Endothelial cell of umbilical vein (primary cell): ENCODE measurements at regions not wholly inside any gene's neighbourhood (a gene's known extent, or its start where the extent isn't known, plus 50 kb on each side); places are given as distances from the start of the nearest gene placed in this dataset.

Source experiments
- BruUV-seq: library from RNA; stranded (reverse); fragments of 400-500 nt; replicated peaks from 2 replicates; lab custom pipeline; 2021; lab: Mats Ljungman, UMichigan
- CTCF ChIA-PET: fragments of 300-600, 350-600 bp; sonication (Branson Sonifier 250); formaldehyde crosslinking; loops from one replicate; lab custom pipeline; 2021; ENCODE audit warnings: antibody characterized with exemption, inconsistent platforms; lab: Charles Lee
- POLR2A ChIA-PET: fragments of 300-600, 350-600 bp; sonication (Branson Sonifier 250); formaldehyde crosslinking; loops from one replicate; lab custom pipeline; 2021; ENCODE audit warnings: antibody characterized with exemption, inconsistent platforms; lab: Charles Lee
- DNase-seq: peaks from one replicate; pipeline ENCODE4 v3.0.0-alpha.2; 2011; ENCODE audit warnings: low read depth, low spot score
- FAIRE-seq: peaks from 2 replicates; lab custom pipeline; 2011; peaks lifted over from hg19 to GRCh38; lab: Jason Lieb, UNC
- H2AFZ ChIP-seq: 2 replicates; pipeline ENCODE4 v1.6.0; 2012; ENCODE audit warnings: low read depth, low read length, control low read depth, inconsistent platforms
- H3K27ac ChIP-seq: 2 replicates; pipeline ENCODE4 v1.5.1; 2011; ENCODE audit warnings: low read depth, mild to moderate bottlenecking, control low read depth, low read length, moderate library complexity; ENCODE audit not compliant: insufficient read depth
- H3K27me3 ChIP-seq, 2 experiments: 2 replicates each; pipeline versions ENCODE4 v1.6.0 to v1.6.1; 2011; ENCODE audit warnings: low read length in 2 of 2, mixed read lengths in 1 of 2; ENCODE audit not compliant: control insufficient read depth in 2 of 2, insufficient read depth in 2 of 2
- H3K36me3 ChIP-seq, 2 experiments: 2 replicates in 1 of 2; 3 replicates in 1 of 2; pipeline ENCODE4 v1.5.1; 2011; ENCODE audit warnings: low read length in 2 of 2, mild to moderate bottlenecking in 1 of 2, moderate library complexity in 1 of 2; ENCODE audit not compliant: control insufficient read depth in 2 of 2, insufficient read depth in 2 of 2; ENCODE audit errors: extremely low read depth in 1 of 2
- H3K4me1 ChIP-seq: 3 replicates; pipeline ENCODE4 v1.5.1; 2011; ENCODE audit warnings: mild to moderate bottlenecking, low read length; ENCODE audit not compliant: control insufficient read depth, insufficient read depth; ENCODE audit errors: extremely low read depth
- H3K4me2 ChIP-seq: 2 replicates; pipeline ENCODE4 v1.6.1; 2011; ENCODE audit warnings: low read length, control low read depth, mixed read lengths; ENCODE audit not compliant: insufficient read depth
- H3K4me3 ChIP-seq, 3 experiments: fragments of 200-600 bp in 1 of 3; sonication (generic), shearing (Covaris generic) in 1 of 3; replicated peaks in 1 of 3; 2 replicates each; pipeline ENCODE4 v1.5.1; 2011 to 2016; ENCODE audit warnings: control low read depth in 3 of 3, low read length in 3 of 3, mild to moderate bottlenecking in 2 of 3, inconsistent platforms in 1 of 3, low read depth in 1 of 3, moderate library complexity in 1 of 3; ENCODE audit not compliant: insufficient read depth in 1 of 3
- H3K79me2 ChIP-seq: 2 replicates; pipeline ENCODE4 v1.6.0; 2012; ENCODE audit warnings: low read length, inconsistent platforms; ENCODE audit not compliant: control insufficient read depth, insufficient read depth
- H3K9ac ChIP-seq: replicated peaks from 2 replicates; pipeline ENCODE3; 2011; ENCODE audit warnings: low read length, control low read depth; ENCODE audit not compliant: insufficient read depth; ENCODE audit errors: extremely low read depth
- H3K9me1 ChIP-seq: replicated peaks from 3 replicates; pipeline ENCODE4 v1.6.0; 2011; ENCODE audit warnings: mild to moderate bottlenecking, low read length; ENCODE audit not compliant: control insufficient read depth, insufficient read depth; ENCODE audit errors: extremely low read depth
- H3K9me3 ChIP-seq: replicated peaks from 2 replicates; pipeline ENCODE4 v1.5.1; 2012; ENCODE audit warnings: low read length, inconsistent platforms; ENCODE audit not compliant: control insufficient read depth, insufficient read depth
- H4K20me1 ChIP-seq: replicated peaks from 2 replicates; pipeline ENCODE3; 2011; ENCODE audit warnings: mild to moderate bottlenecking, low read length; ENCODE audit not compliant: control insufficient read depth, insufficient read depth; ENCODE audit errors: extremely low read depth
- EZH2 ChIP-seq: IDR thresholded peaks from 2 replicates; pipeline ENCODE4 v1.6.1; 2012; ENCODE audit warnings: borderline replicate concordance, low read depth, mild to moderate bottlenecking, moderate library complexity, low read length, inconsistent platforms; ENCODE audit not compliant: severe bottlenecking
- MYC ChIP-seq: IDR thresholded peaks from one replicate; pipeline ENCODE4 v1.6.1; 2011; ENCODE audit warnings: mild to moderate bottlenecking, low read depth, low read length
- POLR2AphosphoS5 ChIP-seq: IDR thresholded peaks from 2 replicates; pipeline ENCODE4 v1.6.1; 2012; ENCODE audit warnings: low read depth, mild to moderate bottlenecking, control low read depth, low read length, moderate library complexity; ENCODE audit not compliant: insufficient read depth
- dilution Hi-C: fragments of 300-500 bp; cut with MboI; formaldehyde crosslinking; loops from one replicate; pipeline ENCODE4 v1.15.0; 2019; ENCODE audit warnings: low sequenced_read_pairs; ENCODE audit not compliant: extremely low pct_ligation_motif_present
- intact Hi-C: fragments of 100-400 bp; cut with micrococcal nuclease; formaldehyde crosslinking; loops from one replicate; pipeline ENCODE4 v1.10.0; 2022
- TF ChIP-seq, protein P1 (sequence below), 2 donors: IDR thresholded peaks; 1 replicate in 1 of 2; 2 replicates in 1 of 2; pipeline ENCODE4 v1.5.1; 2011; ENCODE audit warnings: low read length in 2 of 2, mild to moderate bottlenecking in 2 of 2, moderate library complexity in 2 of 2, control low read depth in 1 of 2, inconsistent platforms in 1 of 2, low read depth in 1 of 2; ENCODE audit not compliant: insufficient read depth in 1 of 2; ENCODE audit errors: extremely low read depth in 1 of 2

DNA sequence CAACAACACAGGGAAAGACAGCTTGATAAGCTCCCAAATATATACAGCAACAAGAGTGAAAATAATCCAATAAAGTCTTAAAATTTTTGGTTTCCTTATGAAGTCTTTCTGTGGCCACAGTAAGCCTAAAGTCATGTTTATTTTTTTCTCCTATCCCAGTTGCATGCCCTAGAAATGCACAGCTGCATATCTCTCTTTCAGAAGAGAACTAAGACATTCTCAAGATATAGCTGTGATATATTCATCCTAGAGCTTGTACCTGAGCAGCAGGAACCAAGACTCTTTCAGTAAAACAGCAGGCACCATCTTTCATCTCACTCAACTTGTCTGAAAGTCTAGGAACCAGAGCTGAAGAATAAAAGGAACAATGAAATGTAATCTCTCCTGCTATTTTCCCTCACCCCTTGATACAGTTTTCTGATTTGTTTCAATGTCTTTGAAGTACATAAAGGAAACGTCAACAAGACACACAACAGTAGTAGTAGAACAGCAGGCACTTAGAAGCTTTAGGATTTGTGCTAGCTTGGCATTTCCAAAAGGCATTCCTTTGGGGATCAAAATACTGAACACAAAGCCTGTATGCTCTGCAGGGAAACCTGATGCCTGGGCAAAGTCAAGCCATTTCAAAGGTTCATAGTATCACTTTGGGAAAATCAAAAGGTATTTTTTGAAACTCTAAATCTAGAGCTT lies 536.8 kb downstream of the PYDC2 start:
- BruUV-seq, result no TSS peak
- H3K4me1 ChIP-seq, result peaks cover 3% of the 10 kb centered on the region
- H3K9me1 ChIP-seq, result no peaks in the 10 kb centered on the region
- ChIA-PET POLR2A (no interaction called here), CTCF (no interaction called here)
- H3K36me3 ChIP-seq, result no peaks in the 10 kb centered on the region
- DNase-seq (no peak), FAIRE-seq (no peak)
- H3K27ac ChIP-seq, result no peak overlapping the region
- intact Hi-C loops (no loop called here), dilution Hi-C loops (no loop called here)
- H3K4me2 ChIP-seq, result no peak overlapping the region
- H3K27me3 ChIP-seq, result no peaks in the 10 kb centered on the region
- H3K9me3 ChIP-seq, result no peaks in the 10 kb centered on the region
- no peak overlapping the region for H3K4me3 ChIP-seq
- no peaks in the 10 kb centered on the region for H3K79me2 ChIP-seq
- TF ChIP-seq EZH2, result no peak
- TF ChIP-seq POLR2AphosphoS5, result no peak
- no peak for TF ChIP-seq MYC
- no peak overlapping the region for H2AFZ ChIP-seq
- H3K9ac ChIP-seq, result no peak overlapping the region
- H4K20me1 ChIP-seq, result no peaks in the 10 kb centered on the region

DNA sequence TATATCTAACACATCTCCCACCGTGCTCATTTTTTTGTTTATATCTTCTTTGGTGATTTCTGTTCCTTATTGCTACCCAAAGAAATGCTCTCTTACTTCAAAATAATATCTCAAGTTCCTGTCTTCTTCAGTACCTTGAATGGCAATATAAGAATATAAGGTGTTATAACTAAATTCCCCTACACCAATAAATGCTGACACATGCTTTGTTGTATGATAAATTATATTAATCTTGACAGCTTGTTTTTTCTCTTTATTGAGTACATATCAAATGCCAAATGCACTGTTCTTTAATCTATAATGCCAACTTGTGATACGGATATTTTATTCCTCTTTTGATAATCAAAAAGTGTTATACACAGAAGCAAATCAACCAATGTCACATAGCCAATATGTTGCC lies 540.3 kb downstream of the PYDC2 start:
- H3K4me2 ChIP-seq, result no peak overlapping the region
- no peak overlapping the region for H3K27ac ChIP-seq
- ChIA-PET POLR2A (no interaction called here), CTCF (interaction anchor here (0.6 kb wide), 1 partner anchor 472 kb away, joined by 3 read pairs; no protein-coding TSS in a partner anchor)
- H2AFZ ChIP-seq, result no peak overlapping the region
- dilution Hi-C loops (no loop called here), intact Hi-C loops (no loop called here)
- no peaks in the 10 kb centered on the region for H3K36me3 ChIP-seq
- no peak overlapping the region for H3K9ac ChIP-seq
- H3K9me1 ChIP-seq, result no peaks in the 10 kb centered on the region
- no peaks in the 10 kb centered on the region for H4K20me1 ChIP-seq
- H3K79me2 ChIP-seq, result no peaks in the 10 kb centered on the region
- BruUV-seq, result no TSS peak
- no peaks in the 10 kb centered on the region for H3K27me3 ChIP-seq
- no peak overlapping the region for H3K4me3 ChIP-seq
- TF ChIP-seq, protein P1, sequence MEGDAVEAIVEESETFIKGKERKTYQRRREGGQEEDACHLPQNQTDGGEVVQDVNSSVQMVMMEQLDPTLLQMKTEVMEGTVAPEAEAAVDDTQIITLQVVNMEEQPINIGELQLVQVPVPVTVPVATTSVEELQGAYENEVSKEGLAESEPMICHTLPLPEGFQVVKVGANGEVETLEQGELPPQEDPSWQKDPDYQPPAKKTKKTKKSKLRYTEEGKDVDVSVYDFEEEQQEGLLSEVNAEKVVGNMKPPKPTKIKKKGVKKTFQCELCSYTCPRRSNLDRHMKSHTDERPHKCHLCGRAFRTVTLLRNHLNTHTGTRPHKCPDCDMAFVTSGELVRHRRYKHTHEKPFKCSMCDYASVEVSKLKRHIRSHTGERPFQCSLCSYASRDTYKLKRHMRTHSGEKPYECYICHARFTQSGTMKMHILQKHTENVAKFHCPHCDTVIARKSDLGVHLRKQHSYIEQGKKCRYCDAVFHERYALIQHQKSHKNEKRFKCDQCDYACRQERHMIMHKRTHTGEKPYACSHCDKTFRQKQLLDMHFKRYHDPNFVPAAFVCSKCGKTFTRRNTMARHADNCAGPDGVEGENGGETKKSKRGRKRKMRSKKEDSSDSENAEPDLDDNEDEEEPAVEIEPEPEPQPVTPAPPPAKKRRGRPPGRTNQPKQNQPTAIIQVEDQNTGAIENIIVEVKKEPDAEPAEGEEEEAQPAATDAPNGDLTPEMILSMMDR (IDR thresholded peaks at IDR 0.05; ENCODE audit: extremely low read depth in 1 of 2, insufficient read depth in 1 of 2, low read depth in 1 of 2, low read length in 2 of 2), result no peak
- TF ChIP-seq EZH2, result no peak
- no peak for TF ChIP-seq MYC
- no peak for TF ChIP-seq POLR2AphosphoS5
- H3K4me1 ChIP-seq, result peaks cover 9% of the 10 kb centered on the region
- no peaks in the 10 kb centered on the region for H3K9me3 ChIP-seq
- FAIRE-seq (no peak), DNase-seq (no peak)
